GM19372 (cell line): ENCODE measurements at regions not wholly inside any gene's neighbourhood (a gene's known extent, or its start where the extent isn't known, plus 50 kb on each side); places are given as distances from the start of the nearest gene placed in this dataset.

Experiments used
- ATAC-seq: cut with Tn5 transposase; IDR thresholded peaks from one replicate; pipeline ENCODE4 v1.9.1; 2021; ENCODE audit warnings: mild to moderate bottlenecking, low read depth, moderate library complexity; ENCODE audit not compliant: unreplicated experiment

DNA sequence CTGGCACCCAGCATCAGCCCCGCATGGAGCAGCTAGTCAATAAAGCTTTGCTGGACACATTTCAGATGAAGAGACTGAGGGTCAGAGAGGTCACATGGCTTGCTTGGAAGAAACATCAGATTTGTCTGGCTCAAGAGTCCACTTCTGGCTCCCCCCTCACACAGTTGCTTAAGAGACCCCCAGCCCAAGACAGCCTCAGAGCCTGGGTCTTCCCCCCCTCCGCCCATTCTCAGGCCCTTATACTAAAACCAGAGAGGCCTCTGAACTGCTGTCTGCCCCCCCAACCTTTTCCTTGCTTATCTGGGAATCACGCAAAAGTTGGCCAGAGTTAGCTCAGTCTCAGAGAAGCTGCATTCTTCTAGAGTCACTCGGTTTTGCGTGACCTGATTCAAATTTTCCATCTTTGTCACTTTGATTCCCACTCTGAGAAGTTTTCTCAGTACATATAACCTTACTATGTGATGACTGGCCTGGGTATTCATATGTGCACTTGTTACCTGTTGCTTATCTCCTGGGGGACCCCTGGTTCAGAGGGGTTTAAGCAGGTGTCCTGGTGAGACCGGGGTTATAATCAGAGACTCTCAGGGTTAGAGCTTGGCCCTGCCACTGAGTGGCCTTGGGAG, 145.4 kb upstream of the IER5L start:
- ATAC-seq, result no peak

DNA sequence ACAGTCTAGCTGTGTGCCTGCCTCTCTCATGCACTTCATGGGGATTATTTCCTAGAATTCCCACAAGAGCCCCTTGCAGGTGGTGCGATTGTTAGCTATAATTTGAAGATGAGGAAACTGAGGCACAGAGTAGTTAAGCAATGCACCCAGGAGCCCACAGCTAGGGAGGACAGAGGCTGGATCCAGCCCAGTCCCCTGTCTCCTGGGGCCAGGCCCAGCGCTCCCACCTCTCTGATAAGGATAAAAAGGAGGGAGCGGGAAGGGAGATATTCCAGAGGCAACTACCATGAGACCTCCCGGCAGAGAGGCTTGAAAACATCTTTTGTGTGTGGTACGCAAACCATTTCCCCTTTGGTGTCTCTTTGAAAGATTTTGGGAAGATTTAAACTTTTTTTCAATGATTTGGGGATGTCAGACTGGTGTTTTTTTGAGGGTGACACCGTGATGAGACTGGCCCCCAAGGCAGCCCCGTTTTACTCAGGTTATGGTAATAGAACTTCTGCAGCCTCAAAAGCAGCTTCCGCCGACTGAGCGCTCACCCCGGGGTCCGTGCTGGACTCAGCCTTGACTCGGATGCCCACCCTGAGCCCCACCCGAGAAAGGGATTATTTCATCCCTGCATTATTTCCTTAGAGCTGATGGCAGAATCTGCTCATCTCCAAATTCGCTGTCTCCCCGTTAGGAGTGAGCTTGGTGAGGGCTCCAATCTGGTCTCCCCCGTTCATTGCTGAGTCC, 144.7 kb upstream of the IER5L start:
- no peak for ATAC-seq

GRCh38 chr9:129322022-129322621, 144.1 kb upstream of the IER5L start:
- ATAC-seq, result no peak

DNA sequence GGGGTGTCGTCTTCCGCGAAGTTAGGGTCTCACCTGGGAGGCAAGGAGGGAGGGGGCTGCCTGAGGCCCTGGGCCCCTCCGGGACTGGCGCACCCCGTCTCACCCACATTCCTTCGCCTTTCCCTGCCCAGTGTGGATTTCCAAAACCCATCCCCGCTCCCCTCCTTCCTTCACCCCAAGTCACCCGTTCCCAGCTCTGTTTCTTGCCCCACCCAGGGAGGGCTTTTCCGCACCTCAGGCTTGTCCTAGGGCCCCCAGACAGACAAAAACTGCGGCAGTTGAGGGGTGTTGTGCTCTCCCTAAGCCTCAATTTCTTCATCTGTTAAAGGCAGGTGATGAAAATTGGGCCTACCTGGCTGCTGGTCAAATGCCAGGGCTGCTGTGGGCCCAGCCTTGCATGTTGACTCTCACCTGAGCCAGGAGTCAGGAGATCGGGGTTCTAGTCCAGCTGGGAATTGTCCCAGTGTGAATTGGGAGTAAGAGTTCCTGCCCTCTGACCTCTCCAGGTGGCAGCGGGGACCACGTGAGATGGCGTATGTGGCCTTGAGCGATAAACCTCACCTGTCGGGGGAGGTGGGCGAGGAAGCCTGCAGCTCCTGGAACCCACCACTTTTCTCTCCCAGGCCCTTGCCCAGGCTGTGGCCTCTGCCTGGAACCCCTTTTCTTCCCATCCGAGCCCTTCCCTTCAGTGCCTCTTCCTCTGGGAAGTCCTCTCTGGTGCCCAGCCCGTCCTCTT, 143.4 kb upstream of the IER5L start:
- ATAC-seq, result no peak

DNA sequence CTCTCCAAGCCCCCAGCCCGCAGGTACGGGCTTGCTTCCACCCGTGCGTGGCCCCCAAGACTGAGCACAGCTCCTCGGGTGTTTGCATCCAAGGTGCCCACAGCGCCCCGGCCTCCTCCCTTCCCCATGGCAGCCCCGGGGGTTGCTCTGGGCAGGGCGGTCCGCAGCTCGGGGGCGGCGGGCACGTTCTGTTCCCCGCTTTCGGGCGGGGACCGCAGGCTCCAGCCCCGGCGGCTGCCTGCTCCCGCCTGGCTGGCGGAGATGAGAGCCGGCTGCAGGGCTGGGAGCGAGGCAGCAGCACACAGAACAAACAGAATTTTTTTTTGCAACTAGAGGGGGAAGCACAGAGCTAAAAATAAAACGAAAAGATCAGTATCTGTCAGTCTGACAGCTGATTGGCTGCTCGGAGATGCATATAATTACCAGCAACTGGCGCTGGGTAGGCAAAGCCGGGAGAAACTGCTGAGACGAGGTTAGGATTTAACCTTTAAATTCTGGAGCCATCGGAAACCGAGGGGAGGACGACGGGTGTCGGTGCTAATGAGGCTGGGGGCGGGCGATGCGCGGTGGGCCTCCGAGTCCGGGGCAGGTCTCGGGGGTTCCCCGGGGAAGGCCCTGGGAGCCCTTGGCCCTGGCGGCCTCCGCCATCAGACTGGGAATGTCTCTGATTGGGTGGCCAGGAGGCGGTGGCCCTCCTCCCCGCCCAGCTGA, 142.7 kb upstream of the IER5L start:
- ATAC-seq, result no peak

- ATAC-seq, result no peak
Observed at GRCh38 chr9:129319938-129320481, 141.9 kb upstream of the IER5L start.

DNA sequence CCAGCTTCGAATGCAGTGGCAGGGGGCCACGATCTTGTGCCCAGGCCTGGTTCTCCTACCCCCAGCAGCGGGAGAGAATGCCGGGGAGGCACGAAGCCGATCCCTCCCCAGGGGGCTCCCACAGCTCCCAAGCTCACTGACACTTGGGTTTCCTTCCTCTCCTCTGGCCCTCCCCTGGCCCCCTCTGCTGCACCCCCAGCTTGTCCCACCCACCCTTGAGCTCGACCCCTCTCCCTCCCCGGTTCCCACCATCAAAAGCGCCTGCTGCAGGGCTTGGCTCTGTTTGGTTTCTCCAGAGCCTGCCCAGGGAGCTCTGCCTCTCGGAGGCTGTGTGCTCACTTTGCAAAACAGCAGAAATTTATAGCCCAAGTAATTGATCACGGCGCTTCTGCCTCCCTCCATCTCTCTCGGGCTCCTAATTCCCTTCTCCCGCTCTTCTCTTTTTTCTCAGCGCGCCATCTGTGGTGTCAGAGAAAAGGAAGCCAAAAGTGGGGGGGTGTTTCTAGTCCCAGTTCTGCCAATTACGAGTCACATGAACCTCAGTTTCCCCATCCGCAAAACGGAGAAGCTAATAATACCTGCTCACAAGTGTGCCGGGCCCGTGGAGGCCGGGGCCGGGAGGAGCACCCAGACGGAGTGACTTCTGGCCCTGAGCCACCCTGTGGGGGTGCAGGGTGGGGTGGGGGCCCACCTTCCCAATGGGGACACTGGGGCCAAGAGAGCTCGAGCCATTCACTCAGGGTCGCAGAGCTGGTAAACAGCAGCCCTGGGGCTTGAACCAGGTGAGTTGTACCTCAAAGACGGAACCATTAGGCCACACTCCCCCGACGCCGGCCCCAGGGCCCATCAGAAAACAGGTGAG, 141.2 kb upstream of the IER5L start:
- no peak for ATAC-seq

GRCh38 chr9:129318121-129319075, 140.3 kb upstream of the IER5L start:
- no peak for ATAC-seq

GRCh38 chr9:129317179-129318011, 139.3 kb upstream of the IER5L start:
- ATAC-seq, result no peak

DNA sequence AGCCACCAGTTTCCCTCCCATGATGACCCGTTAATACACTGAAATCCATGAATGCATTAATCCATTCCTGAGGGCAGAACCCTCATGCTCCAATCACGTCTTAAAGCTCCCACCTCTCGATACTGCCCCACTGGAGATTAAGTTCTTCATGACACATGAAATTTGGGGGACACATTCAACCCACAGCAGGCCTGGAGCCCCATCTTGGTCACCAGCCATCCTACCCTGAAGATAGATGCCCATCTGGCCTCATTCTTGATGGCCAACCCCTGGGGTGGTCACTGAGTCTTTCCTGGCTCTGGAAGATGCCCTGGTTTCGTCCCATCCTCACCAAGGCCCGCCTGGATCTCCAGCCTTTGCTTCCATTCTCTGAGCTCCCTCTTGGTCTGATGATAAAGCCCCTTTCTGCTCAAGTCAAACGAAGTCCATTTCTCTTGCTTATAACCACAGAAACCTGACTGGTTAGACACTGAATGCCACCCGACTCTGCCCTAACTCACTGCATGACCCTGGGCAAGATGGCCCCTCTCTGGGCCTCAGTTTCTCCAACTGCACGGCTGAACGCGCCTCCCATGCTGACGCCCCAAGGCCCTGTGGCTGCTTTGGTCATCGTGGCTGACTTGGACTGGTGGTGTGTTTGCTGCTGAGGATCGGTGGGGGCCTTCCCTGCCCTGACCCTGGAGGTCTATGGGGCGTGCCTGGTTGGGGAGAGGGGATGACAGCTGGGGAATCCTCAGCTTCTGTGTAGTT, 138.4 kb upstream of the IER5L start:
- ATAC-seq, result no peak

DNA sequence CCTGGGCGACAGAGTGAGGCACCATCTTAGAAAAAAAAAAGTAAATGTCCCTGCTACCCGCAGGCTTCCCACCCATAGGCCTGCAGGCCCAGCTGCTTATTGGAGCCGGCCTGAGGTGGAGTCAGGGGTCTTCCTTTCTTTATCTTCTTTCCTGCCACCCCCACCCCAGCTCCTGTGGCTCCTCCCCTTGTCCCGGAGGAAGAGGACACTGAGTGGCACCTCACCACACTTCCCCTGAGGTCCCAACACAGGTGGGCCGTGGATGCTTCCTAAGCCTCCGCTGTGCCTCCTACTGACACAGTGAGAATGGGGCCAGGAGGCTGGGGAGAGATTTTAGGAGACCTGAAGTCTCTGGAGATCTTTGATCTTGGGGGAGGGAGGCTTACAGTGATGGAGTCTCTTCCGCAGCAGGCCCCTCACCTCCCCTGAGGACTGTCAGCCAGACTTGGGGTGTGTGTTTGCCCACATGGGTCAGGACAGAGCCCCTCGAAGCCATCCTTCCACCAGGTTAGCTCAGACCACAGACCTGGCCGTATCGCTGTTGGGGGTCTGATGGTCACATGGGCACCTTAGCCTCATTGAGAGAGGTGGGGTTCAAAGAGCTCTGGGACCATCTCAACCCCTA, 135.4 kb upstream of the IER5L start:
- ATAC-seq, result no peak

DNA sequence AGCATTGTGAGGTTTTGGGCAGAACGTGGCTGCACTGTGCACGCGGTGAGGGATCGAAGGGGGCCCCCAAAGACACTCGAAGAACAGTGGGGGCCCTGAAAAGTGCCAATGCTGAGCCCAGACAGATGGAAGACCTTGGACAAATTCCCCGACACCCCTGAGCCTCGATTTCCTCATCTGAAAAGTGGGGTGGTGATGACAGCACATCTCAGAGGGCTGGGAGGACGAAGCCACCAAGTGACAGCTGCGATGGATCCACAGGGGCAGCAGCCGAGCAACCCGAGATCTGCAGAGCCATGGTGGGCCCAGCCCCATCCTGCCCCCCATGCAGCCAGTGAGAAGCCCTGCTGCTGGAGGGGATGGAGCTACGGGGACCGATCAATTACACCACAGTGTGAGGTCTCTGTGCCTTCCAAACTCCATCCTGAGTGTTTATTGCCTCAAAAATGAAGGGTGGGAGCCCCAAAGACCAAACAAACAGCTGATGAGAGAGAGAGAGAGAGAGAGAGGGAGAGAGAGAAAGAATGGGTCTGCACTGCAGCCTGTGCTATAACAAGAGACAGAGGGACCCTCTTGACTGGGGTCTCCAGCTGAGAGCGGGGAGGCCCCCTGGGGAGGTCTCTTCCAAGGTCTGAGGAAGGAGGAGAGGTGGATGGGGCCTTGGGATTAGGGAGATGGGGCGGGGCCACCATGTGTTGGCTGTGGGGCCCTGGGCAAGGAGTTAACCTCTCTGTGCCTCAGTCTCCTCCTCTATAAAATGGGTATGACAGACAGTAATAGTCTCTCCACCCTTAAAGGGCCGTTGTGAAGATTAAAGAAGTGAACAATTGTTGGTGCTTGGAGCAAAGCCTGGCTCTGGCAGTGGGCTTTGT, 134.4 kb upstream of the IER5L start:
- ATAC-seq, result no peak

- ATAC-seq, result no peak
Observed at GRCh38 chr9:129311643-129312042, 133.6 kb upstream of the IER5L start.

DNA sequence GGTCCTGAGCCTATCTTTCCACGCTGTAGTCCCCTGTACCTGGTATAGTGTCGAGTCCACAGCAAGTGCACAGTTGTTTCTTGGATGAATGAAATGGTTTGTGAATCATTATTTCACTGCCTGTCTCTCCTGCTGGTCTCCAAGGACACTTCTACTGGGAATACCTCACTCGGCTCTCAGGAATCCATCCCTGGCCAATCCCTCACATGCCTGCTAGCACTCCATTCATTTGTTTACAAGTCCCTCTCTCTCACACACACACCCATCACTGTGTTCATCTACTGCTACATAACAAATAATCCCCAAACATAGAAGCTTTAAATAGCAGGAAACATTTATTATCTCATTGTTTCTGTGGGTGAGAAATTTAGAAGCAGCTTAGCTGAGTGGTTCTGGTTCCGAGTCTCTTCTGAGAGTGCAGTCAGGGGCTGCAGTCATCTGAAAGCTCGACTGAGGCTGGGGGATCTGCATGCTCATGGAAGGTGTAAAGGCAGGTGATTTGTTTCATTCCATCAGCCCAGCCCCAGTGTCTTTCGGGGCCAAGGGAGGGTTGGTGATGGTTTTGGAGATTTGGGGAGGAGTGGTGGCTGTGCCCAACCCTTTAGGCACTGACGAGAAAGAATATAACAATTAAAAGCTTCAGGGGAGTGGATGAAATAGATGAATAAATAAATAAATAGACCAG, 132.7 kb upstream of the IER5L start:
- no peak for ATAC-seq

DNA sequence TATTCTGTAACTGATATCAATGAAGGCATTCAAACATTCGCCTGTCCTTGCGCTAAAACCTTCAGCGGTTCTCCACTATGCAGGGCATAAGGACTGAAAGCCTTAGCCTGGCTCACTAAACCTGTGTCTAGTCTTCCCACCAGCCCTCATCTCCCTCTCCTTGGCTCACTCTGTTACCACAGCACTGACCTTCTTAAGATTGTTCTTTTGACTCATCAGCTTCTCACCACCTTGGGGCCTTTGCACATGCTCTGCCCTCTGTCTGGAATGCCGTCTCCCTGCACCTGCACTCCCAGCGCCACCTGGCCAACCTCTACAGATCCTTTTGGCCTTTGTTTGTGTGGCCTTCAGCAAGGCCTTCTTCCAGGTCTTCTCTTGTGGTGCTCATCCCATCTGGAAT, 131.8 kb upstream of the IER5L start:
- ATAC-seq, result no peak
